Endodermal cell (in vitro differentiated cells): ENCODE measurements at regions not wholly inside any gene's neighbourhood (a gene's known extent, or its start where the extent isn't known, plus 50 kb on each side); places are given as distances from the start of the nearest gene placed in this dataset.

Experiments used
- DNase-seq: peaks from one replicate; pipeline ENCODE4 v3.0.0-alpha.2; 2017
- H3K27ac ChIP-seq: 2 replicates; pipeline ENCODE4 v1.5.1; 2013; ENCODE audit warnings: mild to moderate bottlenecking, low read depth, low read length, moderate library complexity
- H3K27me3 ChIP-seq: 2 replicates; pipeline ENCODE4 v1.6.1; 2013; ENCODE audit warnings: mild to moderate bottlenecking, low read length, moderate library complexity; ENCODE audit not compliant: insufficient read depth, control insufficient read depth, poor library complexity, severe bottlenecking
- H3K36me3 ChIP-seq: 2 replicates; pipeline ENCODE4 v1.7.0; 2013; ENCODE audit warnings: mild to moderate bottlenecking, low read length, moderate library complexity; ENCODE audit not compliant: control insufficient read depth, insufficient read depth
- H3K4me1 ChIP-seq: one replicate; pipeline ENCODE4 v1.7.0; 2013; ENCODE audit warnings: low read length; ENCODE audit not compliant: control insufficient read depth, insufficient read depth
- H3K4me3 ChIP-seq: 2 replicates; pipeline ENCODE4 v1.5.1; 2013; ENCODE audit warnings: mild to moderate bottlenecking, low read length, moderate library complexity
- H3K9ac ChIP-seq: 2 replicates; pipeline ENCODE4 v1.6.1; 2013; ENCODE audit warnings: mild to moderate bottlenecking, low read length, moderate library complexity; ENCODE audit not compliant: poor library complexity, severe bottlenecking; ENCODE audit errors: extremely low read depth
- H3K9me3 ChIP-seq: 2 replicates; pipeline ENCODE4 v1.6.1; 2013; ENCODE audit warnings: mild to moderate bottlenecking, low read length, moderate library complexity; ENCODE audit not compliant: control insufficient read depth
- H3K27ac Mint-ChIP-seq: 2 replicates; pipeline ENCODE4 v1.8.0; 2020; ENCODE audit warnings: mixed read lengths
- H3K27me3 Mint-ChIP-seq: 2 replicates; pipeline ENCODE4 v1.8.0; 2021; ENCODE audit warnings: mild to moderate bottlenecking, mixed read lengths; ENCODE audit not compliant: insufficient read depth
- H3K36me3 Mint-ChIP-seq: 2 replicates; pipeline ENCODE4 v1.8.0; 2020; ENCODE audit warnings: low read depth, mixed read lengths
- H3K4me1 Mint-ChIP-seq: 2 replicates; pipeline ENCODE4 v1.8.0; 2020; ENCODE audit warnings: mixed read lengths
- H3K4me3 Mint-ChIP-seq: 2 replicates; pipeline ENCODE4 v1.8.0; 2020; ENCODE audit warnings: mild to moderate bottlenecking, moderate library complexity, mixed read lengths
- H3K9me3 Mint-ChIP-seq: 2 replicates; pipeline ENCODE4 v1.8.0; 2020; ENCODE audit warnings: mild to moderate bottlenecking, mixed read lengths
- WGBS, 2 experiments: methylation state at CpG; one replicate each; pipeline versions ENCODE4 v1.1.5 to v1.1.7; 2013; ENCODE audit warnings: missing lambda C conversion rate in 2 of 2, mixed read lengths in 1 of 2; ENCODE audit not compliant: insufficient coverage in 1 of 2, insufficient read length in 1 of 2; 5-methylcytosine and 5-hydroxymethylcytosine counted together
- TF ChIP-seq, protein P1 (sequence below): fragments of 200-600 bp; sonication (generic); conservative IDR thresholded peaks from 2 replicates; pipeline ENCODE4 v1.5.0; 2021; ENCODE audit warnings: antibody characterized with exemption, mild to moderate bottlenecking

DNA sequence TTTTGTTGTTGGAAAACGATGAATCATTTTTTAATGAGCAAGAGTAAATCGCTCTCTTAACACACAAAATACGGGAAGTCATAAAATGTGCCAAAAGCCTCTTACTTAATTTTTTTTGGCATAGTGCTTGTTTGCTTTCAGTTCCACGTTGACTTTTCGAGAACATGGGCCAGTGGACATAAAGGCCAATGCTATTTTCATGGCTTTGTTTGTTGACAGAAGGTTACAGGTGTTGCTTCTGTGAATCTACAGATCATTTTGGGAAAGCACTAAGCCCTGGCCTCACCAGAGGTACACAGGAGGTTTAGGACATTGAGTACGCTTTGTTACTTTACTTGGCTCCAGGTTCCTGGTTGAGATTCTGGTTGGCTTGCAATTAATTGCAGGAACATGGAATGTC, 199.4 kb upstream of the HMCN1 start:
- DNase-seq, result no peak
- H3K36me3 Mint-ChIP-seq, result no peaks in the 10 kb centered on the region
- Histone ChIP-seq H3K4me1 (no peaks in the 10 kb centered on the region), H3K27me3 (no peaks in the 10 kb centered on the region), H3K9me3 (peaks cover 13% of the 10 kb centered on the region), H3K27ac (no peak overlapping the region), H3K4me3 (no peak overlapping the region), H3K9ac (no peak overlapping the region), H3K36me3 (no peaks in the 10 kb centered on the region)
- WGBS, 2 experiments, result 85 to 86% methylated on average over 5 to 6 of the region's 6 CpGs
- no peak overlapping the region for H3K27ac Mint-ChIP-seq
- no peaks in the 10 kb centered on the region for H3K27me3 Mint-ChIP-seq
- TF ChIP-seq, protein P1, sequence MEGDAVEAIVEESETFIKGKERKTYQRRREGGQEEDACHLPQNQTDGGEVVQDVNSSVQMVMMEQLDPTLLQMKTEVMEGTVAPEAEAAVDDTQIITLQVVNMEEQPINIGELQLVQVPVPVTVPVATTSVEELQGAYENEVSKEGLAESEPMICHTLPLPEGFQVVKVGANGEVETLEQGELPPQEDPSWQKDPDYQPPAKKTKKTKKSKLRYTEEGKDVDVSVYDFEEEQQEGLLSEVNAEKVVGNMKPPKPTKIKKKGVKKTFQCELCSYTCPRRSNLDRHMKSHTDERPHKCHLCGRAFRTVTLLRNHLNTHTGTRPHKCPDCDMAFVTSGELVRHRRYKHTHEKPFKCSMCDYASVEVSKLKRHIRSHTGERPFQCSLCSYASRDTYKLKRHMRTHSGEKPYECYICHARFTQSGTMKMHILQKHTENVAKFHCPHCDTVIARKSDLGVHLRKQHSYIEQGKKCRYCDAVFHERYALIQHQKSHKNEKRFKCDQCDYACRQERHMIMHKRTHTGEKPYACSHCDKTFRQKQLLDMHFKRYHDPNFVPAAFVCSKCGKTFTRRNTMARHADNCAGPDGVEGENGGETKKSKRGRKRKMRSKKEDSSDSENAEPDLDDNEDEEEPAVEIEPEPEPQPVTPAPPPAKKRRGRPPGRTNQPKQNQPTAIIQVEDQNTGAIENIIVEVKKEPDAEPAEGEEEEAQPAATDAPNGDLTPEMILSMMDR, result no peak
- H3K4me1 Mint-ChIP-seq, result peaks cover 3% of the 10 kb centered on the region
- peaks cover 20% of the 10 kb centered on the region for H3K9me3 Mint-ChIP-seq
- no peak overlapping the region for H3K4me3 Mint-ChIP-seq

DNA sequence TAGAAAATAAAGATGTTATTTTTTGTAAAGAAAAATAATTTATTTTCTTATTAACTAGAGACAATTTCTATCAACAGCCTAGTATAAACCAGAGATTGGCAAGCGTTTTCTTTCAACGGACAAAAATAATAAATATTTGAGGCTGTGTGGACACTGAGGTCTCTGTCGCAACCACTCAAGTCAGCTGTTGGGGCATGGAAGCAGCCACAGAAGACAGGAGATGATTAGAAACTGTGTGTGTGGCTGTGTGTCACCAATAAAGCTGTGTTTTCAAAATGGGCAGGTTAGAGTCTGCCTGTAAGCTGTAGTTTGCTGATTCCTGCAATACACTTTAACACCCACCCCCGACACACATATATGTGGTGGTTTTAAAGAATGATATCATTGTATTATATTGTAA, 200.6 kb upstream of the HMCN1 start:
- Histone ChIP-seq H3K27ac (no peak overlapping the region), H3K36me3 (no peaks in the 10 kb centered on the region), H3K27me3 (no peaks in the 10 kb centered on the region), H3K9me3 (peaks cover 5% of the 10 kb centered on the region), H3K4me3 (no peak overlapping the region), H3K9ac (no peak overlapping the region), H3K4me1 (no peaks in the 10 kb centered on the region)
- Mint-ChIP-seq H3K4me1 (peaks cover 3% of the 10 kb centered on the region), H3K27ac (no peak overlapping the region), H3K36me3 (no peaks in the 10 kb centered on the region), H3K4me3 (no peak overlapping the region), H3K27me3 (no peaks in the 10 kb centered on the region), H3K9me3 (peaks cover 13% of the 10 kb centered on the region)
- TF ChIP-seq, protein P1, result no peak
- DNase-seq, result no peak
- 96 to 100% methylated on average over 1 to 3 of the region's 4 CpGs for WGBS, 2 experiments

DNA sequence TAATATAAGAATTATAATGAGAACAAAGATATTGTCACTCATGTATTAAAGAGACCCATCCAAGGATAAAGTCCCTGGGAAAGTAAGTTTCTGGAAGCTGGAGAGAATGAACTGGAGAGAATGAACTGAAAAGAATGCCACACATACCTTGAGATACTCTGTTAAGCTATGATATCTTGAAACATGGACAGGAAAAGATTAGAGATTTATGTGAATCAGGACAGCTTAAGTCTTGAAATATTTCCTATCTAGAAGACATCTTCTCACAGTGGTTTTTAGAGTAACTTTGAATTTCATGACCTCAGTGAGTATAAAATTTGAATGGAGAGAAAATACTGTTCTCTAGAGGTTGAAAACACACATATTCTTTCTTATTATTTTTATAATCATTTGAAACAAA, 201.3 kb upstream of the HMCN1 start:
- TF ChIP-seq, protein P1, result no peak
- Histone ChIP-seq H3K9me3 (peaks cover 5% of the 10 kb centered on the region), H3K36me3 (no peaks in the 10 kb centered on the region), H3K4me1 (no peaks in the 10 kb centered on the region), H3K4me3 (no peak overlapping the region), H3K27me3 (no peaks in the 10 kb centered on the region), H3K9ac (no peak overlapping the region), H3K27ac (no peak overlapping the region)
- Mint-ChIP-seq H3K27ac (no peak overlapping the region), H3K4me3 (no peak overlapping the region), H3K4me1 (peaks cover 3% of the 10 kb centered on the region), H3K36me3 (no peaks in the 10 kb centered on the region), H3K9me3 (peaks cover 11% of the 10 kb centered on the region), H3K27me3 (no peaks in the 10 kb centered on the region)
- DNase-seq, result no peak
